ENCODE measurements at regions not wholly inside any gene's neighbourhood (a gene's known extent, or its start where the extent isn't known, plus 50 kb on each side); places are given as distances from the start of the nearest gene placed in this dataset.

GRCh38 chr13:106275446-106276032 is 259.9 kb downstream of the EFNB2 start:
- H3K9me3 Mint-ChIP-seq (ENCODE audit: low read depth), result no peaks in the 10 kb centered on the region

GRCh38 chr13:106274551-106275203 is 260.8 kb downstream of the EFNB2 start:
- H3K4me1 Mint-ChIP-seq (ENCODE audit: low read depth), result no peaks in the 10 kb centered on the region
- H3K36me3 Mint-ChIP-seq, result no peaks in the 10 kb centered on the region
- H3K9me3 Mint-ChIP-seq (ENCODE audit: low read depth), result peaks cover 7% of the 10 kb centered on the region
- no peaks in the 10 kb centered on the region for H3K27me3 Mint-ChIP-seq
- H3K4me3 Mint-ChIP-seq, result no peak overlapping the region
- no peak overlapping the region for H3K27ac Mint-ChIP-seq

More at GRCh38 chr13:106275446-106276032, 259.9 kb downstream of the EFNB2 start:
- H3K4me3 Mint-ChIP-seq, result no peak overlapping the region
- H3K27me3 Mint-ChIP-seq, result no peaks in the 10 kb centered on the region
- no peaks in the 10 kb centered on the region for H3K4me1 Mint-ChIP-seq (ENCODE audit: low read depth)
- H3K36me3 Mint-ChIP-seq, result no peaks in the 10 kb centered on the region
- H3K27ac Mint-ChIP-seq, result no peak overlapping the region

- H3K4me1 Mint-ChIP-seq (ENCODE audit: low read depth), result no peaks in the 10 kb centered on the region
- no peaks in the 10 kb centered on the region for H3K36me3 Mint-ChIP-seq
- no peaks in the 10 kb centered on the region for H3K27me3 Mint-ChIP-seq
- no peak overlapping the region for H3K4me3 Mint-ChIP-seq
- H3K9me3 Mint-ChIP-seq (ENCODE audit: low read depth), result no peaks in the 10 kb centered on the region
- no peak overlapping the region for H3K27ac Mint-ChIP-seq
These were observed 271.7 kb downstream of the EFNB2 start for GRCh38 chr13:106263801-106264200.

- Mint-ChIP-seq H3K9me3 (ENCODE audit: low read depth) (no peaks in the 10 kb centered on the region), H3K4me3 (no peak overlapping the region), H3K27ac (no peak overlapping the region), H3K27me3 (no peaks in the 10 kb centered on the region), H3K36me3 (no peaks in the 10 kb centered on the region), H3K4me1 (ENCODE audit: low read depth) (no peaks in the 10 kb centered on the region)
These were observed 272.6 kb downstream of the EFNB2 start for GRCh38 chr13:106262886-106263285.

- H3K9me3 Mint-ChIP-seq (ENCODE audit: low read depth), result no peaks in the 10 kb centered on the region
- no peak overlapping the region for H3K27ac Mint-ChIP-seq
- no peaks in the 10 kb centered on the region for H3K36me3 Mint-ChIP-seq
- no peaks in the 10 kb centered on the region for H3K4me1 Mint-ChIP-seq (ENCODE audit: low read depth)
- no peaks in the 10 kb centered on the region for H3K27me3 Mint-ChIP-seq
- H3K4me3 Mint-ChIP-seq, result no peak overlapping the region
These were observed 274.0 kb downstream of the EFNB2 start for GRCh38 chr13:106261450-106261849.

GRCh38 chr13:106260352-106260751 is 275.1 kb downstream of the EFNB2 start:
- no peaks in the 10 kb centered on the region for H3K4me1 Mint-ChIP-seq (ENCODE audit: low read depth)
- H3K27ac Mint-ChIP-seq, result no peak overlapping the region
- no peaks in the 10 kb centered on the region for H3K27me3 Mint-ChIP-seq
- no peaks in the 10 kb centered on the region for H3K9me3 Mint-ChIP-seq (ENCODE audit: low read depth)
- no peak overlapping the region for H3K4me3 Mint-ChIP-seq
- no peaks in the 10 kb centered on the region for H3K36me3 Mint-ChIP-seq

GRCh38 chr13:106259928-106260327 is 275.5 kb downstream of the EFNB2 start:
- no peaks in the 10 kb centered on the region for H3K9me3 Mint-ChIP-seq (ENCODE audit: low read depth)
- H3K27me3 Mint-ChIP-seq, result no peaks in the 10 kb centered on the region
- no peaks in the 10 kb centered on the region for H3K4me1 Mint-ChIP-seq (ENCODE audit: low read depth)
- no peaks in the 10 kb centered on the region for H3K36me3 Mint-ChIP-seq
- no peak overlapping the region for H3K27ac Mint-ChIP-seq
- H3K4me3 Mint-ChIP-seq, result no peak overlapping the region

GRCh38 chr13:106246666-106247188 is 288.7 kb downstream of the EFNB2 start:
- Mint-ChIP-seq H3K27me3 (peaks cover 5% of the 10 kb centered on the region), H3K27ac (no peak overlapping the region), H3K9me3 (ENCODE audit: low read depth) (no peaks in the 10 kb centered on the region), H3K36me3 (no peaks in the 10 kb centered on the region), H3K4me1 (ENCODE audit: low read depth) (no peaks in the 10 kb centered on the region), H3K4me3 (no peak overlapping the region)

- Mint-ChIP-seq H3K4me1 (ENCODE audit: low read depth) (no peaks in the 10 kb centered on the region), H3K4me3 (no peak overlapping the region), H3K9me3 (ENCODE audit: low read depth) (no peaks in the 10 kb centered on the region), H3K27ac (no peak overlapping the region), H3K27me3 (peaks cover 5% of the 10 kb centered on the region), H3K36me3 (no peaks in the 10 kb centered on the region)
These were observed 289.2 kb downstream of the EFNB2 start for GRCh38 chr13:106246242-106246641.

- no peaks in the 10 kb centered on the region for H3K4me1 Mint-ChIP-seq (ENCODE audit: low read depth)
- H3K36me3 Mint-ChIP-seq, result no peaks in the 10 kb centered on the region
- no peak overlapping the region for H3K4me3 Mint-ChIP-seq
- peaks cover 6% of the 10 kb centered on the region for H3K27me3 Mint-ChIP-seq
- no peaks in the 10 kb centered on the region for H3K9me3 Mint-ChIP-seq (ENCODE audit: low read depth)
- H3K27ac Mint-ChIP-seq, result no peak overlapping the region
These were observed 292.4 kb downstream of the EFNB2 start for GRCh38 chr13:106243011-106243565.

- Mint-ChIP-seq H3K9me3 (ENCODE audit: low read depth) (no peaks in the 10 kb centered on the region), H3K4me3 (no peak overlapping the region), H3K4me1 (ENCODE audit: low read depth) (no peaks in the 10 kb centered on the region), H3K27ac (no peak overlapping the region), H3K27me3 (peaks cover 6% of the 10 kb centered on the region), H3K36me3 (no peaks in the 10 kb centered on the region)
These were observed 293.2 kb downstream of the EFNB2 start for GRCh38 chr13:106241974-106242953.

GRCh38 chr13:106238690-106239089 is 296.8 kb downstream of the EFNB2 start:
- no peaks in the 10 kb centered on the region for H3K9me3 Mint-ChIP-seq (ENCODE audit: low read depth)
- H3K27me3 Mint-ChIP-seq, result peaks cover 5% of the 10 kb centered on the region
- H3K36me3 Mint-ChIP-seq, result no peaks in the 10 kb centered on the region
- H3K4me3 Mint-ChIP-seq, result no peak overlapping the region
- no peaks in the 10 kb centered on the region for H3K4me1 Mint-ChIP-seq (ENCODE audit: low read depth)
- H3K27ac Mint-ChIP-seq, result no peak overlapping the region

GRCh38 chr13:106234636-106235035 is 300.8 kb downstream of the EFNB2 start:
- Mint-ChIP-seq H3K9me3 (ENCODE audit: low read depth) (peaks cover 3% of the 10 kb centered on the region), H3K27me3 (no peaks in the 10 kb centered on the region), H3K36me3 (no peaks in the 10 kb centered on the region), H3K27ac (no peak overlapping the region), H3K4me1 (ENCODE audit: low read depth) (no peaks in the 10 kb centered on the region), H3K4me3 (no peak overlapping the region)

GRCh38 chr13:106233134-106233735 is 302.2 kb downstream of the EFNB2 start:
- peaks cover 3% of the 10 kb centered on the region for H3K9me3 Mint-ChIP-seq (ENCODE audit: low read depth)
- H3K4me1 Mint-ChIP-seq (ENCODE audit: low read depth), result no peaks in the 10 kb centered on the region
- peaks cover 1% of the 10 kb centered on the region for H3K27me3 Mint-ChIP-seq
- H3K4me3 Mint-ChIP-seq, result no peak overlapping the region
- H3K27ac Mint-ChIP-seq, result no peak overlapping the region
- H3K36me3 Mint-ChIP-seq, result no peaks in the 10 kb centered on the region
